HepG2 (cell line): ENCODE measurements at regions not wholly inside any gene's neighbourhood (a gene's known extent, or its start where the extent isn't known, plus 50 kb on each side); places are given as distances from the start of the nearest gene placed in this dataset.
"Not testable (repeated sequence)": the region's sequence is repeated elsewhere in the genome, so short reads cannot be mapped to it uniquely, and the experiment has no call there.

Experiments used
- ATAC-seq: fragments of 200-7000 bp; cut with Tn5 transposase; 3 replicates; pipeline ENCODE4 v1.9.1; 2020; ENCODE audit warnings: mild to moderate bottlenecking, moderate library complexity
- BruUV-seq: library from RNA; stranded (reverse); fragments of 400-500 nt; replicated peaks from 2 replicates; lab custom pipeline; 2021; lab: Mats Ljungman, UMichigan
- CTCF ChIA-PET: fragments of 300-600 bp; formaldehyde crosslinking; extraction: SDS; loops from one replicate; lab custom pipeline; 2021; ENCODE audit warnings: low total read pairs, inconsistent platforms, low intra/inter-chr PET ratio; lab: Yijun Ruan, JAX
- POLR2A ChIA-PET: fragments of 350-600 bp; sonication (Branson Sonifier 250); formaldehyde crosslinking; loops from one replicate; lab custom pipeline; 2020; ENCODE audit warnings: antibody characterized with exemption, inconsistent platforms; lab: Yijun Ruan, JAX
- DNase-seq: peaks from one replicate; pipeline ENCODE4 v3.0.0-alpha.2; 2015; ENCODE audit warnings: low spot score
- FAIRE-seq: peaks from 3 replicates; lab custom pipeline; 2011; peaks lifted over from hg19 to GRCh38; lab: Jason Lieb, UNC
- H2AFZ ChIP-seq: one replicate; pipeline ENCODE4 v1.6.1; 2011; ENCODE audit warnings: low read length, inconsistent platforms
- H3K27ac ChIP-seq: fragments of 300-600 bp; 3 replicates; pipeline ENCODE4 v1.8.0; 2011; ENCODE audit warnings: mixed run types, mild to moderate bottlenecking, mixed read lengths, low read length, inconsistent platforms; ENCODE audit not compliant: insufficient read depth; ENCODE audit errors: extremely low read length
- H3K27me3 ChIP-seq, 2 experiments: fragments of 200-600 bp in 1 of 2; 2 replicates in 1 of 2; 3 replicates in 1 of 2; pipeline versions ENCODE4 v1.6.0 to v1.8.0; 2011; ENCODE audit warnings: low read length in 2 of 2, mild to moderate bottlenecking in 2 of 2, moderate library complexity in 2 of 2, inconsistent platforms in 1 of 2; ENCODE audit not compliant: insufficient read depth in 2 of 2, control insufficient read depth in 1 of 2
- H3K36me3 ChIP-seq, 2 experiments: fragments of 200-600 bp in 1 of 2; replicated peaks in 1 of 2; 2 replicates in 1 of 2; 3 replicates in 1 of 2; pipeline versions ENCODE4 v1.5.1 to v1.8.0; 2011; ENCODE audit warnings: low read length in 2 of 2, inconsistent platforms in 1 of 2; ENCODE audit not compliant: insufficient read depth in 2 of 2, control insufficient read depth in 1 of 2
- H3K4me1 ChIP-seq: 2 replicates; pipeline ENCODE4 v1.5.1; 2012; ENCODE audit warnings: low read length, inconsistent platforms; ENCODE audit not compliant: insufficient read depth
- H3K4me2 ChIP-seq: 2 replicates; pipeline ENCODE4 v1.6.0; 2011; ENCODE audit warnings: low read depth, low read length, inconsistent platforms
- H3K4me3 ChIP-seq, 3 experiments: fragments of 200-600 bp in 1 of 3; sonication (generic), shearing (Covaris generic) in 1 of 3; replicated peaks in 1 of 3; 2 replicates each; pipeline ENCODE4 v1.5.1; 2011 to 2016; ENCODE audit warnings: low read length in 3 of 3, inconsistent platforms in 2 of 3, low read depth in 2 of 3, mild to moderate bottlenecking in 2 of 3, control low read depth in 1 of 3, mixed read lengths in 1 of 3; ENCODE audit not compliant: insufficient read depth in 1 of 3
- H3K79me2 ChIP-seq: one replicate; pipeline ENCODE4 v1.6.1; 2011; ENCODE audit warnings: low read length, inconsistent platforms; ENCODE audit not compliant: insufficient read depth
- H3K9ac ChIP-seq: 2 replicates; pipeline ENCODE4 v1.6.0; 2011; ENCODE audit warnings: mild to moderate bottlenecking, low read depth, low read length, inconsistent platforms; ENCODE audit not compliant: insufficient read depth
- H3K9me3 ChIP-seq: 2 replicates; pipeline ENCODE4 v1.5.1; 2012; ENCODE audit warnings: mild to moderate bottlenecking, low read length
- H4K20me1 ChIP-seq: 2 replicates; pipeline ENCODE4 v1.6.0; 2011; ENCODE audit warnings: inconsistent platforms, mild to moderate bottlenecking, low read length, moderate library complexity; ENCODE audit not compliant: insufficient read depth
- BRCA1 ChIP-seq: sonication (generic); formaldehyde crosslinking; IDR thresholded peaks from 2 replicates; pipeline ENCODE4 v1.4.0; 2020; ENCODE audit warnings: missing genetic modification reagents
- DNMT1 ChIP-seq: sonication (generic); formaldehyde crosslinking; IDR thresholded peaks from 2 replicates; pipeline ENCODE4 v1.5.1; 2020; ENCODE audit warnings: mild to moderate bottlenecking, missing genetic modification reagents
- SIN3B ChIP-seq: fragments of 150-350 bp; IDR thresholded peaks from 2 replicates; pipeline ENCODE4 v1.6.1; 2014; ENCODE audit warnings: low read length
- ZBTB7A ChIP-seq: sonication (generic); formaldehyde crosslinking; IDR thresholded peaks from 2 replicates; pipeline ENCODE4 v1.8.0; 2022; ENCODE audit warnings: mild to moderate bottlenecking, missing genetic modification reagents
- ZNF543 ChIP-seq: sonication (generic); formaldehyde crosslinking; IDR thresholded peaks from 2 replicates; pipeline ENCODE4 v1.4.0; 2020; ENCODE audit warnings: mild to moderate bottlenecking, missing genetic modification reagents
- ZNF678 ChIP-seq: sonication (generic); formaldehyde crosslinking; IDR thresholded peaks from 2 replicates; pipeline ENCODE4 v1.4.0; 2020; ENCODE audit warnings: mild to moderate bottlenecking, missing genetic modification reagents
- WGBS: methylation state at CpG from one replicate; pipeline ENCODE4 v1.1.6; 2017; ENCODE audit warnings: low lambda C conversion rate; 5-methylcytosine and 5-hydroxymethylcytosine counted together
- in situ Hi-C: cut with HindIII; loops from 2 replicates; pipeline ENCODE4 v1.10.0; 2017; ENCODE audit warnings: low pct_unique_long_range_greater_than_20kb; ENCODE audit not compliant: extremely low pct_ligation_motif_present
- intact Hi-C: fragments of 100-400 bp; cut with micrococcal nuclease; formaldehyde crosslinking; loops from one replicate; pipeline ENCODE4 v1.10.0; 2022; ENCODE audit not compliant: unreplicated experiment
- TF ChIP-seq, protein P1 (sequence below): sonication (generic); formaldehyde crosslinking; IDR thresholded peaks from 2 replicates; pipeline ENCODE4 v1.8.0; 2022; ENCODE audit warnings: mild to moderate bottlenecking, missing genetic modification reagents
- TF ChIP-seq, protein P2 (sequence below): sonication (generic); formaldehyde crosslinking; IDR thresholded peaks from 2 replicates; pipeline ENCODE4 v1.9.0; 2021; ENCODE audit warnings: missing genetic modification reagents, borderline replicate concordance
- TF ChIP-seq, protein P3 (sequence below): sonication (generic); formaldehyde crosslinking; IDR thresholded peaks from 2 replicates; pipeline ENCODE4 v1.4.0; 2020; ENCODE audit warnings: missing genetic modification reagents
- TF ChIP-seq, protein P4 (sequence below): sonication (generic); formaldehyde crosslinking; IDR thresholded peaks from 2 replicates; pipeline ENCODE4 v1.5.0; 2020; ENCODE audit warnings: mild to moderate bottlenecking, missing genetic modification reagents

DNA sequence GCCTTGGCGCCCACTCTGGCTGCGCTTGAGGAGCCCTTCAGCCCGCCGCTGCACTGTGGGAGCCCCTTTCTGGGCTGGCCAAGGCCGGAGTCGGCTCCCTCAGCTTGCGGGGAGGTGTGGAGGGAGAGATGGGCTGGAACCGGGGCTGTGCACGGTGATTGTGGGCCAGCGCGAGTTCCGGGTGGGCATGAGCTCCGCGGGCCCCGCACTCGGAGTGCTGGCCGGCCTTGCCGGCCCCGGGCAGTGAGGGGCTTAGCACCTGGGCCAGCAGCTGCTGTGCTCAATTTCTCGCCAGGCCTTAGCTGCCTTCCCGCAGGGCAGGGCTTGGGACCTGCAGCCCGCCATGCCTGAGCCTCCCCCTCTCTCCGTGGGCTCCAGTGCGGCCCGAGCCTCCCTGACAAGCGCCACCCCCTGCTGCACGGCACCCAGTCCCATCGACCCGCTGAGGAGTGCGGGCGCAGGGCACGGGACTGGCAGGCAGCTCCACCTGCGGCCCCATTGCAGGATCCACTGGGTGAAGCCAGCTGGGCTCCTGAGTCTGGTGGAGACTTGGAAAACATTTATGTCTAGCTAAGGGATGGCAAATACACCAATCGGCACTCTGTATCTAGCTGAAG, 643.6 kb upstream of the CPEB2 start:
- H3K9ac ChIP-seq, H3K36me3 ChIP-seq, H2AFZ ChIP-seq, ATAC-seq, H3K4me1 ChIP-seq, CTCF ChIA-PET, DNase-seq, FAIRE-seq, intact Hi-C loops, BruUV-seq, H4K20me1 ChIP-seq, POLR2A ChIA-PET, H3K27ac ChIP-seq, in situ Hi-C loops, H3K4me3 ChIP-seq, H3K79me2 ChIP-seq, H3K4me2 ChIP-seq, H3K27me3 ChIP-seq: not testable (repeated sequence)
- 40% methylated on average over 10 of the region's 34 CpGs for WGBS
- peaks cover 61% of the 10 kb centered on the region for H3K9me3 ChIP-seq

DNA sequence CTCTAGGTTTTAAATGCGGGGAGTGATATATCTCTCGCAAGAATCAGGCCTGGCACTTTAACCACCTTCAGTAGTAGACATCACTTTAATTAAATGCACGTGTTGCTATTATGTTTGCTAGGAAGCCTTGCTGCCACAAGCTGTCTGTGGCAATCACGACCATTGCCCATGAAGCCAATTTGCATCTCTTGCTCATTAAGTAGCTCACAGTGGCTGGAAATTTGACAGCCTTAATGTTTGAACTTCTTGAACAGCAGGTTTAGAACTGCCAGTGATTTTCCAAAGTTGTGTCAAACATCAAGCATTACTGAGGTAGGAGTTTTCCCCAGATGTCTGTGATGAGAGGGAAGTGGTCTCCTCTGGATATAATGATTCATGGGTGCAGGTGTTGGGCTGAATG, 642.3 kb upstream of the CPEB2 start:
- H4K20me1 ChIP-seq: no peaks in the 10 kb centered on the region
- ATAC-seq (no peak), DNase-seq (no peak), FAIRE-seq (no peak)
- POLR2A ChIA-PET: no interaction called here
- H3K4me2 ChIP-seq: no peak overlapping the region
- no peaks in the 10 kb centered on the region for H3K4me1 ChIP-seq
- no peak overlapping the region for H3K9ac ChIP-seq
- H2AFZ ChIP-seq: no peak overlapping the region
- no TSS peak for BruUV-seq
- WGBS: no CpG with 5 or more reads among the region's 4 CpGs
- no peaks in the 10 kb centered on the region for H3K27me3 ChIP-seq
- intact Hi-C loops (no loop called here), in situ Hi-C loops (no loop called here)
- H3K79me2 ChIP-seq: no peaks in the 10 kb centered on the region
- CTCF ChIA-PET: no interaction called here
- no peak overlapping the region for H3K4me3 ChIP-seq
- H3K36me3 ChIP-seq: no peaks in the 10 kb centered on the region
- H3K9me3 ChIP-seq: peaks cover 69% of the 10 kb centered on the region
- no peak overlapping the region for H3K27ac ChIP-seq
- TF ChIP-seq ZBTB7A (CRISPR knock-in tag) (no peak), ZNF678 (CRISPR knock-in tag) (no peak), DNMT1 (no peak), BRCA1 (no peak), SIN3B (no peak), ZNF543 (no peak)
- TF ChIP-seq, protein P1, sequence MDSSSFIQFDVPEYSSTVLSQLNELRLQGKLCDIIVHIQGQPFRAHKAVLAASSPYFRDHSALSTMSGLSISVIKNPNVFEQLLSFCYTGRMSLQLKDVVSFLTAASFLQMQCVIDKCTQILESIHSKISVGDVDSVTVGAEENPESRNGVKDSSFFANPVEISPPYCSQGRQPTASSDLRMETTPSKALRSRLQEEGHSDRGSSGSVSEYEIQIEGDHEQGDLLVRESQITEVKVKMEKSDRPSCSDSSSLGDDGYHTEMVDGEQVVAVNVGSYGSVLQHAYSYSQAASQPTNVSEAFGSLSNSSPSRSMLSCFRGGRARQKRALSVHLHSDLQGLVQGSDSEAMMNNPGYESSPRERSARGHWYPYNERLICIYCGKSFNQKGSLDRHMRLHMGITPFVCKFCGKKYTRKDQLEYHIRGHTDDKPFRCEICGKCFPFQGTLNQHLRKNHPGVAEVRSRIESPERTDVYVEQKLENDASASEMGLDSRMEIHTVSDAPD (CRISPR knock-in tag): no peak
- TF ChIP-seq, protein P2, sequence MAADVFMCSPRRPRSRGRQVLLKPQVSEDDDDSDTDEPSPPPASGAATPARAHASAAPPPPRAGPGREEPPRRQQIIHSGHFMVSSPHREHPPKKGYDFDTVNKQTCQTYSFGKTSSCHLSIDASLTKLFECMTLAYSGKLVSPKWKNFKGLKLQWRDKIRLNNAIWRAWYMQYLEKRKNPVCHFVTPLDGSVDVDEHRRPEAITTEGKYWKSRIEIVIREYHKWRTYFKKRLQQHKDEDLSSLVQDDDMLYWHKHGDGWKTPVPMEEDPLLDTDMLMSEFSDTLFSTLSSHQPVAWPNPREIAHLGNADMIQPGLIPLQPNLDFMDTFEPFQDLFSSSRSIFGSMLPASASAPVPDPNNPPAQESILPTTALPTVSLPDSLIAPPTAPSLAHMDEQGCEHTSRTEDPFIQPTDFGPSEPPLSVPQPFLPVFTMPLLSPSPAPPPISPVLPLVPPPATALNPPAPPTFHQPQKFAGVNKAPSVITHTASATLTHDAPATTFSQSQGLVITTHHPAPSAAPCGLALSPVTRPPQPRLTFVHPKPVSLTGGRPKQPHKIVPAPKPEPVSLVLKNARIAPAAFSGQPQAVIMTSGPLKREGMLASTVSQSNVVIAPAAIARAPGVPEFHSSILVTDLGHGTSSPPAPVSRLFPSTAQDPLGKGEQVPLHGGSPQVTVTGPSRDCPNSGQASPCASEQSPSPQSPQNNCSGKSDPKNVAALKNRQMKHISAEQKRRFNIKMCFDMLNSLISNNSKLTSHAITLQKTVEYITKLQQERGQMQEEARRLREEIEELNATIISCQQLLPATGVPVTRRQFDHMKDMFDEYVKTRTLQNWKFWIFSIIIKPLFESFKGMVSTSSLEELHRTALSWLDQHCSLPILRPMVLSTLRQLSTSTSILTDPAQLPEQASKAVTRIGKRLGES (CRISPR knock-in tag): no peak
- TF ChIP-seq, protein P3, sequence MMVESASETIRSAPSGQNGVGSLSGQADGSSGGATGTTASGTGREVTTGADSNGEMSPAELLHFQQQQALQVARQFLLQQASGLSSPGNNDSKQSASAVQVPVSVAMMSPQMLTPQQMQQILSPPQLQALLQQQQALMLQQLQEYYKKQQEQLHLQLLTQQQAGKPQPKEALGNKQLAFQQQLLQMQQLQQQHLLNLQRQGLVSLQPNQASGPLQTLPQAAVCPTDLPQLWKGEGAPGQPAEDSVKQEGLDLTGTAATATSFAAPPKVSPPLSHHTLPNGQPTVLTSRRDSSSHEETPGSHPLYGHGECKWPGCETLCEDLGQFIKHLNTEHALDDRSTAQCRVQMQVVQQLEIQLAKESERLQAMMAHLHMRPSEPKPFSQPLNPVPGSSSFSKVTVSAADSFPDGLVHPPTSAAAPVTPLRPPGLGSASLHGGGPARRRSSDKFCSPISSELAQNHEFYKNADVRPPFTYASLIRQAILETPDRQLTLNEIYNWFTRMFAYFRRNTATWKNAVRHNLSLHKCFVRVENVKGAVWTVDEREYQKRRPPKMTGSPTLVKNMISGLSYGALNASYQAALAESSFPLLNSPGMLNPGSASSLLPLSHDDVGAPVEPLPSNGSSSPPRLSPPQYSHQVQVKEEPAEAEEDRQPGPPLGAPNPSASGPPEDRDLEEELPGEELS: no peak
- TF ChIP-seq, protein P4, sequence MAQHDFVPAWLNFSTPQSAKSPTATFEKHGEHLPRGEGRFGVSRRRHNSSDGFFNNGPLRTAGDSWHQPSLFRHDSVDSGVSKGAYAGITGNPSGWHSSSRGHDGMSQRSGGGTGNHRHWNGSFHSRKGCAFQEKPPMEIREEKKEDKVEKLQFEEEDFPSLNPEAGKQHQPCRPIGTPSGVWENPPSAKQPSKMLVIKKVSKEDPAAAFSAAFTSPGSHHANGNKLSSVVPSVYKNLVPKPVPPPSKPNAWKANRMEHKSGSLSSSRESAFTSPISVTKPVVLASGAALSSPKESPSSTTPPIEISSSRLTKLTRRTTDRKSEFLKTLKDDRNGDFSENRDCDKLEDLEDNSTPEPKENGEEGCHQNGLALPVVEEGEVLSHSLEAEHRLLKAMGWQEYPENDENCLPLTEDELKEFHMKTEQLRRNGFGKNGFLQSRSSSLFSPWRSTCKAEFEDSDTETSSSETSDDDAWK (CRISPR knock-in tag): no peak
